ENCODE measurements at regions not wholly inside any gene's neighbourhood (a gene's known extent, or its start where the extent isn't known, plus 50 kb on each side); places are given as distances from the start of the nearest gene placed in this dataset.

GRCh38 chr12:111185889-111186227, 183.0 kb downstream of the PHETA1 start:
- DNase-seq (ENCODE audit: low spot score) = no peak
- in situ Hi-C loops (cut with HindIII; ENCODE audit: low sequenced_read_pairs) = no loop called here

GRCh38 chr12:111185206-111185888, 183.5 kb downstream of the PHETA1 start:
- DNase-seq (ENCODE audit: low spot score) = no peak
- in situ Hi-C loops (cut with HindIII; ENCODE audit: low sequenced_read_pairs) = no loop called here

- in situ Hi-C loops (cut with HindIII; ENCODE audit: low sequenced_read_pairs) = no loop called here
Observed at GRCh38 chr12:111184161-111184560, 184.7 kb downstream of the PHETA1 start.

DNA sequence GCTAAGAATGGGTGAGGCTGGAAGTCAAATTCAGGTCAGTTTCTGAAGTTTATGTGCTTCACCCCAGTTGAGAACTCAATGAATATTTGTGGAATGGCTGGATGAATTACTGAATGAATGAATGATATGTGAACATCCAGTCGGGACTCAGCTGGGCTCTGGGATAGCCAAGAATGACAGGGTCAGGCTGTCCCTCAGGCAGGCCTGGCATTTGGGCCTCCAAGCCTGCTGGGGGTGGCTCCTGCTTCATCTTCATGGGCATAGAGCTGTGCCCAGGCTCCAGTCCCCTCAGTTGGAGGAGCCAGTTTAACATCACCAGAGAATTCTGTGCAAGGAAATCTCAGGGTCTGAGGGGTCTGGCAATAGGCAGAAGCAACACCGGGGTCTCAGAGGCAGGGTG, 185.8 kb downstream of the PHETA1 start:
- no peak for DNase-seq (ENCODE audit: low spot score)
- in situ Hi-C loops (cut with HindIII; ENCODE audit: low sequenced_read_pairs) = no loop called here

More at GRCh38 chr12:111184161-111184560, 184.7 kb downstream of the PHETA1 start:
- DNase-seq (ENCODE audit: low spot score) = no peak

DNA sequence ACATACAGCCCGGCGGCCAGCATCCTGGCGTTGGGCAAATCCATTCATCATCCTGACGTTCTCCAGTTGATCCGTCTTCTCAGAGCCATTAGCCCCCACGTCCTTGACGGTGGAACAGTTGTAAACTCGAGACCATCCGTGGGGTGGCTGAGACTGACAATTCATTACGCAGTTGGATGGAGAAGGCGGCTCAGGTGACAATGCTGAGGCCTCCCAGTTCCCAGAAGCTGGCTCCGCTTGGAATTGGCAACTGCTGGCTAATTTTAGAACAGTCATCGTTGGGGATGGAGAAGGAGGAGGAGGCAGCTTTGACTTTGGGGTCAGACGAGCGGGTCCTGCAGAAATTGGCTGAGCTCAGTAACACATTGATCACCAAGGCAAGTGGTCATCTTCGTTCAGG, 186.5 kb downstream of the PHETA1 start:
- DNase-seq (ENCODE audit: low spot score) = no peak
- in situ Hi-C loops (cut with HindIII; ENCODE audit: low sequenced_read_pairs) = no loop called here

DNA sequence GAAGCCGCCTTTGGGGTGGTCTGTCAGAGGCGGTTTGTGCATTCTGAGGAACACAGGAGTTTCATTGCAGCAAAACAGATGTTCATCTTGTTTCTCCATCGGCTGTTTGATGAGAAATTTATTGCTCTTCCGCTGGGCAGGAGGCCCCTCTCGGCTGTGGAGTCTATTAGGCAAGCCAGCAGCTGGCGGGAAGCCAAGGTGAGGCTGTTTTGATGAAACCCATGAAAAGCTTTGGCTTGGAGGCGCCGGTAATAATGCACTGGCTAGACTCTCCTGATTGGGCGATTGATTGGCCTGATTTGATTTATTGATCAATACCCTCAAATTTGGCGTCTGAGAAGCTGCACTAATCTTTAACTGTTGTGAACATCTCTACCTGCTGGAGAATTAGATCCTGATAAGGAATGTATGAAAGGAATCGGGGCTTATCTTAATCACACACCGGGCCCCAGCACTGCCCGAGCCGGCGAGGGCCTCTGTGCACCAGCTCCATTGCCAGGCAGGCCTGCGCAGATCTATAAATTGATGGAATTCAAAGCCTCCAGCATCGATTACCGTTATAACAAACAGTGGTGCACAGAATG, 187.7 kb downstream of the PHETA1 start:
- in situ Hi-C loops (cut with HindIII; ENCODE audit: low sequenced_read_pairs) = no loop called here
- DNase-seq (ENCODE audit: low spot score) = no peak

DNA sequence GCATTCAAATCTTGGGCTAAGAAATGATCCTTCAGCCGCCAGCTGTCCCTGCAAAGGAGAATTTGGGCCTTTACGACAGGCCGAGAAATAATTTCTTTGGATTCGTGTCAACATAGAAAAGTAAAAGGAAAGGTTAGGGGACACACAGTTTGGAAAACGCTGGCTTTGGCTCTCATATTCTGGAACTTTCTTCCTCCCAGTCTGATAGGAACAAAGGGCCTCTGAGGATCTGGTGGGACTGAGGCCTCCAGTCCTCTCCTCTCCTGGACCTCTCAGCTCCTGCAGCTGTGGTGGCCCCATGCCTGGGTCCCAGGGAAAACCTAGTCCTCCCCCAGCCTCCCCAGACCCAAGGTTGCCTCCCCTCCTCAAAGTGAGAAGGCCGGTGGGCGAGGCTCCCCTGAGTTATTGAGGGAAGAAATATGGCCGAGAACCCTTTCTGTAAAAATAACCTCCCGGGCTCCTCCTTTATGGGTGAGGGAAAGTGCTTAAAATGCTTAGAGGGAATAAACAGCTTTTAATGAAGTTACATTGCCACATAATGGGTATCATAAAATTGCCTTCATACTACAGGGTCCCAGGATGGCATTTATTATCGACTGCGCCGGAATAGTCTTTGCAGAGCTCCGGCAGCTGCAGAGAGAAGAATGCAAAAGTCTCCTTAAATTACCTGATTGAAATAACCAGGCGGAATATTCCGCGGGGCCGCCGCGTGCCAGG, 188.3 kb downstream of the PHETA1 start:
- DNase-seq (ENCODE audit: low spot score) = no peak
- in situ Hi-C loops (cut with HindIII; ENCODE audit: low sequenced_read_pairs) = no loop called here

DNA sequence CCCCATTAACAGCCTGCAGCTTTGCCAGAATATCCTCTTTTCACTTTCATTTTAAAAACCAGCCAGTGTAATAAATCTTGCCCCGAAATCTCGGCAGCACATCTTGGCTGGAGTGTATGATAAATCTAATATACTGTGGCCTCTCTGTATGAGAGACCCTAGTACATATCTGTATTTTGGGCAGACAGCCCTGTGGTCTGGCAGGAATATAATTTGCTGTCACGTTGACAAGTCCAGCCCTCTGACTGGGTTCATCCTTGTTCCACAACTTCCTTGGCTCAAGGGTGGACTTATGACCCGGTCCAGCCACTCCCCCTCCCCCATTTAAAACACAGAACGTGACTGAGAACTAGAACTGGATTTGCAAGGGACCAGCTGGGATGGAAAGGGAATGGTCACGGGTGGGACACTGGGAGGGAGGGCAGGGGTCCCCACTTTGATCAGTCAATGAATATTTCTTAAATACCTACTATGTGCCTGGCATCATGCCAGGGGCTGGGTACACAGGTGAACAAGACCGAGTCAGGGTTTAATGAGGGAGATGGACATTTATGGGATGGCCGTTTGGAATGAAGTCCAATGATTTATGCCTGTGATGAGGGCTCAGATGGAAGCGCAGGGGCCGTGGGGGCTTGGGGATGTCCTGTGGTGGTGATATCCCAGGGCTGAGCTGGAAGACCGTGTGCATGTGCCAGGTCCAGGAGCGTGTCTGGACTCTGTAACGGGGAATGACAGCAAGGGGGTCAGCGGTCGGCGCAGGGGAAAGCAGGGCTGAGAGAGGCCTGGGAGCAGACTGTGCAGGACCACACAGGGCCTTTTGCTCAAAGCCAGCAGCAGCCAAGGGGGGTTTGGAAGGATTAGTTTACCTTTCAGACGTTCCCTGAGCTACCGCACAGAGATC, 190.5 kb downstream of the PHETA1 start:
- in situ Hi-C loops (cut with HindIII; ENCODE audit: low sequenced_read_pairs) = no loop called here
- DNase-seq (ENCODE audit: low spot score) = no peak

DNA sequence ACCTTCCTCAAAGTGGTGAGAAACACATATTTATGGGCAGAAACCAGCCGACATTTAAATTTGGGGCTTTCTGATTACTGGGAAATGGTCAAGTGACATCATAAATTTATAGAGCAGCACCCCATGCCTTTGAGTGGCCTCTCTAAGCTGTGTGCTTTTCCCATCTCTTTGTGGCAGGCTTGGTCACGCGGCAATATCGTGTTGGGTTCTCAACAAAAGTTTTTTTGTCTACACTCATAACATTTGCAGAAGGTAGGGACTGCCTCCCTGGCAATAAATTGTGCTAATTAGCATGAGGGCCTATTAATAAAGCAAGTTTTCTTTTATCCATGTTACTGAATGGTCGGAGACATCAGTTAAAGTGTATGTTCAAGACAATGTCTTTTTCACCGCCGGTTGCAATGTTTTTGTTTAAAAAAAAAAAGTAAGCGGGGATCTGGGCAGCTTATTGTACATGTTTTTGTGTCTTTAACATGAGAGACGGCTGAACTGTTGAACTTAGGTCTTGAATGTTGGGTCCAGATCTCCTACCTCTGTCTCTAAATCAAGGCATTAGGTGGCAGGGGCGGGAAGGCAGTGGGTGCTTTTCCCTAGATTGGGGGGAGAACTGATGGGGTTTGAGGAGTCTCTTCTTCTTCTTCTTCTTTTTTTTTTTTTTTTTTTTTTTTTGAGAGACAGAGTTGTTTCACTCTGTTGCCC, 193.3 kb downstream of the PHETA1 start:
- in situ Hi-C loops (cut with HindIII; ENCODE audit: low sequenced_read_pairs) = no loop called here
- no peak for DNase-seq (ENCODE audit: low spot score)

DNA sequence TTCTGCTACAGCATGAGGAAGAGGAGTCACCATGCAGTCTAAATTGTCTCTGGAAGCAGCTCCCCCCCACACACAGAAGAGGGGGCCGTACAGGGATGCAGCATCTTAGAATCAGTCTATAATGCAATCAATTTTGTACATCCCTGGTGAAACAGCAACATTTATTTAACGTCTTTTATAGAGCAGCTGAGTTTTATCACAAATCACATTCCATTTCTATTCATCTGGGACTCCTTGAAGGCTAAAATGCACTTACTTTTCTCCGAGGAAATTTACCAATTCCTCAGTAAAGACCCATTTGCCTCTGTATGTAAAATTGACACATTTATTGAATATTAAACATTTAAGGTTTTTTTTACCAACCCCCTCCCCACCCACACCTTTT, 193.9 kb downstream of the PHETA1 start:
- no peak for DNase-seq (ENCODE audit: low spot score)

GRCh38 chr12:111174251-111174960, 194.5 kb downstream of the PHETA1 start:
- in situ Hi-C loops (cut with HindIII; ENCODE audit: low sequenced_read_pairs) = no loop called here
- DNase-seq (ENCODE audit: low spot score) = no peak

More for the DNA sequence above, 193.9 kb downstream of the PHETA1 start:
- in situ Hi-C loops (cut with HindIII; ENCODE audit: low sequenced_read_pairs) = no loop called here

DNA sequence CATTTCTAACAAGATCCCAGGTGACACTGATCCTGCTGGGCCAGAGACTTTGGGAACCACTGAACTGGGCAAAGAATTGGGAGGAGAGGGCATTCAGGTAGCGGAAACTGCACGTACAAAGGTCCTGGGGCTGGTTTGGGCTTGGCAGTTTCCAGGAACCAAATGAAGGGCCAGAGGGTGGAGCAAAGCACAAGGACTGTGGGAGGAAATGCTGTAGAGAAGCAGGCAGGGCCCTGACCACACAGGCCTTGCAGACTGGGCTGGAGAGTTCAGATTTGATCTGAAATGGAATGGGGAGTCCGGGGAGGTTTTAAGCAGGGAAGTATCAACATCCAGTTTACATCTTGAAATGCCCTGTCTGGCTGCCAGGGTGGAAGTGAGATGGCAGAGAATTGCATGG, 195.1 kb downstream of the PHETA1 start:
- in situ Hi-C loops (cut with HindIII; ENCODE audit: low sequenced_read_pairs) = no loop called here
- no peak for DNase-seq (ENCODE audit: low spot score)

DNA sequence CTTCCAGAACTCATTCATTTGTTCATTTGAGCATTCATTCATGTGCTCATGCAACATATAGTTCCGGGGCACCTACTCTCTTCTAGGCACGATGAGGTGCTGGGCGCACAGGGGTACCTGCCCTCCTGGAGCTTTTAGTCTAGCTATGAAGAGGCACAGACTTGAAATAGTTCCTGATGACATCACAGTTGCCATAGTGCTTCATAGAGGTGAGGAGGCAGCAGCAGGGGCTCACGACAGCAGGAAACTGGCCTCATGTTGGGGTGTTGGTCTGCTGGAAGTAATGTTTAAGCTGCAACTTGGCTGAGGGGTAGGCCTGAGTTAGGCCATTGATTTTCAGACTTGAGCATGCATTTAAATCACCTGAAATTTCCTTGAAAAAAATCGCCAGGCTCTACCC, 195.5 kb downstream of the PHETA1 start:
- no peak for DNase-seq (ENCODE audit: low spot score)
- in situ Hi-C loops (cut with HindIII; ENCODE audit: low sequenced_read_pairs) = no loop called here

GRCh38 chr12:111172786-111173185, 196.1 kb downstream of the PHETA1 start:
- in situ Hi-C loops (cut with HindIII; ENCODE audit: low sequenced_read_pairs) = no loop called here
- no peak for DNase-seq (ENCODE audit: low spot score)

DNA sequence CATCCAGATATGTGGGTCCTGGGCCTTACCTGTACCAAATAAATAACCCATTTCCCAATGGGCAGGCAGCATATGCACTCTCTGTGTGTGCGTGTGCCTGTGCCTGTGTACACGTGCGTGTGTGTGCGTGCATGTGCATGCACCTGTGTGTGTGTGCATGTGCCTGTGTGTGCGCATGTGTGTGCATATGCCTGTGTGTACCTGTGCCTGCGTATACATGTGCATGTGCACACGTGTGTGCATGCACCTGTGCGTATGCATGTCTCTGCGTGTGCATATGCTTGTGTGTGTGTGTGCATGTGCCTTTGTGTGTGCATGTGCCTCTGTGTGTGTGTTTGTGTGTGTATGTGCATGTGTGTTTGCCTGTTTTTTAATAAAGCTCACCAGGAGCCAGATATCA, 197.1 kb downstream of the PHETA1 start:
- in situ Hi-C loops (cut with HindIII; ENCODE audit: low sequenced_read_pairs) = no loop called here
- DNase-seq (ENCODE audit: low spot score) = no peak

- DNase-seq (ENCODE audit: low spot score) = no peak
- in situ Hi-C loops (cut with HindIII; ENCODE audit: low sequenced_read_pairs) = no loop called here
Observed at GRCh38 chr12:111171345-111171744, 197.6 kb downstream of the PHETA1 start.

GRCh38 chr12:111170543-111170942, 198.4 kb downstream of the PHETA1 start:
- no peak for DNase-seq (ENCODE audit: low spot score)
- in situ Hi-C loops (cut with HindIII; ENCODE audit: low sequenced_read_pairs) = no loop called here

DNA sequence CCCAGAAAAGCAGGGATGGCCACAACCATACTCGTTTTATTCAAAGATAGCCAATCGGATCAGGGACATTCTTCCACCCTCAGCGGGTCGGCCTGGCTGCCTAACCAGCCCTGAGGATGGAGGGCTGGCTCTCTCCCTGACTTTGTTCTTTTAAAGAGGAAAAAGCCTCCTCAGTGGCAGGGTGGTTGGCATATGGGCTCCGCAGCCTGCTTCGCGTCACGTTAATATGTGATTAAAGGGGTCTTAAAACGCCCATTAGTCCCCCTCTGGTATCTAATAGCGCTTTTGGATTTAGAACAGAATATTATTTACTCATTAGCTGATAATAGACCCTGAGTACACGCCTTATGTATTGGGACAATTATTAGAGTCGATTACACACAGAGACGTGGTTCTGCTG, 199.4 kb downstream of the PHETA1 start:
- in situ Hi-C loops (cut with HindIII; ENCODE audit: low sequenced_read_pairs) = no loop called here
- DNase-seq (ENCODE audit: low spot score) = no peak

- no peak for DNase-seq (ENCODE audit: low spot score)
- in situ Hi-C loops (cut with HindIII; ENCODE audit: low sequenced_read_pairs) = no loop called here
Observed at GRCh38 chr12:111169032-111169431, 199.9 kb downstream of the PHETA1 start.

Data from G401 (cell line).